GM12878 (cell line): ENCODE measurements at regions not wholly inside any gene's neighbourhood (a gene's known extent, or its start where the extent isn't known, plus 50 kb on each side); places are given as distances from the start of the nearest gene placed in this dataset.

ENCODE experiments used
- ATAC-seq: fragments of 200-7000 bp; cut with Tn5 transposase; 3 replicates; pipeline ENCODE4 v1.9.1; 2020; ENCODE audit warnings: mild to moderate bottlenecking, moderate library complexity
- BruUV-seq: library from RNA; stranded (reverse); fragments of 400-500 nt; replicated peaks from 2 replicates; lab custom pipeline; 2021; lab: Mats Ljungman, UMichigan
- CTCF ChIA-PET: fragments of 300-600 bp; sonication (Branson Sonifier 250); formaldehyde crosslinking; extraction: SDS; loops from one replicate; lab custom pipeline; 2021; ENCODE audit warnings: inconsistent platforms; lab: Yijun Ruan, JAX
- POLR2A ChIA-PET: fragments of 350-600 bp; formaldehyde crosslinking; extraction: SDS; loops from one replicate; lab custom pipeline; 2021; ENCODE audit warnings: inconsistent platforms; lab: Charles Lee
- RAD21 ChIA-PET: fragments of 300-600 bp; sonication (Branson Sonifier 250); formaldehyde crosslinking; loops from one replicate; lab custom pipeline; 2023; ENCODE audit warnings: antibody characterized with exemption; ENCODE audit not compliant: unreplicated experiment; lab: Charles Lee
- SMC1A ChIA-PET: fragments of 300-600 bp; sonication (Branson Sonifier 250); formaldehyde crosslinking; loops from one replicate; lab custom pipeline; 2023; ENCODE audit not compliant: unreplicated experiment, uncharacterized antibody; lab: Charles Lee
- DNase-seq: peaks from one replicate; pipeline ENCODE4 v3.0.0-alpha.2; 2011; ENCODE audit warnings: low read depth, low spot score
- FAIRE-seq: peaks from 3 replicates; lab custom pipeline; 2011; peaks lifted over from hg19 to GRCh38; lab: Jason Lieb, UNC
- H2AFZ ChIP-seq: 2 replicates; pipeline ENCODE4 v1.6.0; 2011; ENCODE audit warnings: low read depth, low read length, control low read depth; ENCODE audit not compliant: control insufficient read depth
- H3K27ac ChIP-seq: 2 replicates; pipeline ENCODE4 v1.5.1; 2011; ENCODE audit warnings: control low read depth; ENCODE audit not compliant: control insufficient read depth, insufficient read depth
- H3K27me3 ChIP-seq, 2 experiments: replicated peaks in 1 of 2; 2 replicates each; pipeline versions ENCODE4 v1.6.0 to v1.6.1; 2011; ENCODE audit warnings: low read length in 1 of 2; ENCODE audit not compliant: control insufficient read depth in 2 of 2, insufficient read depth in 2 of 2
- H3K36me3 ChIP-seq, 2 experiments: 2 replicates each; pipeline ENCODE4 v1.5.1; 2011; ENCODE audit warnings: low read length in 1 of 2; ENCODE audit not compliant: control insufficient read depth in 2 of 2, insufficient read depth in 2 of 2
- H3K4me1 ChIP-seq: 2 replicates; pipeline ENCODE4 v1.6.1; 2011; ENCODE audit warnings: mild to moderate bottlenecking, low read length, moderate library complexity, mixed read lengths; ENCODE audit not compliant: control insufficient read depth, insufficient read depth
- H3K4me2 ChIP-seq: 2 replicates; pipeline ENCODE4 v1.6.0; 2011; ENCODE audit warnings: control low read depth; ENCODE audit not compliant: control insufficient read depth, insufficient read depth
- H3K4me3 ChIP-seq: fragments of 200-600 bp; sonication (generic); 2 replicates; pipeline ENCODE4 v1.5.1; 2016
- H3K79me2 ChIP-seq: 2 replicates; pipeline ENCODE4 v1.6.0; 2011; ENCODE audit warnings: low read length; ENCODE audit not compliant: control insufficient read depth, insufficient read depth
- H3K9ac ChIP-seq: 2 replicates; pipeline ENCODE4 v1.8.0; 2011; ENCODE audit warnings: low read length, control low read depth, mixed read lengths; ENCODE audit not compliant: control insufficient read depth, insufficient read depth
- H3K9me3 ChIP-seq: replicated peaks from 3 replicates; pipeline ENCODE4 v1.5.1; 2011; ENCODE audit warnings: mild to moderate bottlenecking, low read length; ENCODE audit not compliant: control insufficient read depth, insufficient read depth
- H4K20me1 ChIP-seq: 2 replicates; pipeline ENCODE4 v1.6.0; 2011; ENCODE audit not compliant: control insufficient read depth, insufficient read depth
- BRCA1 ChIP-seq: IDR thresholded peaks from 2 replicates; pipeline ENCODE4 v1.6.1; 2011; ENCODE audit warnings: low read depth, low read length, improper control_type of control experiment
- CEBPB ChIP-seq, 2 experiments: fragments of 150-350 bp in 1 of 2; IDR thresholded peaks; 2 replicates each; pipeline ENCODE4 v1.6.1; 2012 to 2014; ENCODE audit warnings: low read depth in 2 of 2, low read length in 2 of 2, borderline replicate concordance in 1 of 2, inconsistent platforms in 1 of 2
- DPF2 ChIP-seq: fragments of 450-650 bp; IDR thresholded peaks from 2 replicates; pipeline ENCODE4 v1.6.1; 2017; ENCODE audit warnings: mild to moderate bottlenecking
- FOS ChIP-seq: IDR thresholded peaks from 3 replicates; pipeline ENCODE4 v1.6.1; 2011; ENCODE audit warnings: borderline replicate concordance; ENCODE audit not compliant: insufficient read length; ENCODE audit errors: extremely low read depth
- FOXK2 ChIP-seq: fragments of 450-650 bp; IDR thresholded peaks from 2 replicates; pipeline ENCODE4 v1.6.1; 2017; ENCODE audit warnings: mild to moderate bottlenecking, moderate library complexity
- IKZF1 ChIP-seq: fragments of 450-650 bp; conservative IDR thresholded peaks from 2 replicates; pipeline ENCODE4 v1.6.1; 2017; ENCODE audit warnings: antibody characterized with exemption, mild to moderate bottlenecking
- JUND ChIP-seq: IDR thresholded peaks from 2 replicates; pipeline ENCODE4 v1.6.1; 2012; ENCODE audit warnings: low read depth, mild to moderate bottlenecking, low read length, improper control_type of control experiment, moderate library complexity
- POLR2AphosphoS5 ChIP-seq: IDR thresholded peaks from 2 replicates; pipeline ENCODE4 v1.6.1; 2011; ENCODE audit warnings: mild to moderate bottlenecking, low read length, inconsistent platforms
- RUNX3 ChIP-seq: IDR thresholded peaks from 2 replicates; pipeline ENCODE4 v1.6.1; 2012; ENCODE audit warnings: low read length, inconsistent platforms
- SMARCA5 ChIP-seq: fragments of 450-650 bp; IDR thresholded peaks from 2 replicates; pipeline ENCODE4 v1.6.1; 2017; ENCODE audit warnings: mild to moderate bottlenecking
- SREBF1 ChIP-seq: IDR thresholded peaks from 2 replicates; pipeline ENCODE4 v1.6.1; 2012; ENCODE audit warnings: mild to moderate bottlenecking, low read length
- SUPT20H ChIP-seq: IDR thresholded peaks from 2 replicates; pipeline ENCODE4 v1.6.1; 2011; ENCODE audit warnings: low read depth, mild to moderate bottlenecking, low read length, moderate library complexity, borderline replicate concordance; ENCODE audit not compliant: control insufficient read depth
- TCF3 ChIP-seq: IDR thresholded peaks from 2 replicates; pipeline ENCODE4 v1.6.1; 2012; ENCODE audit warnings: low read depth, mild to moderate bottlenecking, low read length, borderline replicate concordance; ENCODE audit not compliant: insufficient read depth
- ZNF24 ChIP-seq: fragments of 450-650 bp; IDR thresholded peaks from 2 replicates; pipeline ENCODE4 v1.6.1; 2017; ENCODE audit warnings: antibody characterized with exemption, mild to moderate bottlenecking
- in situ Hi-C: fragments of 300-500 bp; cut with MboI; formaldehyde crosslinking; loops from 9 replicates; pipeline ENCODE4 v1.14.3; 2018; ENCODE audit warnings: mixed read lengths
- intact Hi-C: fragments of 100-400 bp; cut with micrococcal nuclease; formaldehyde crosslinking; loops from one replicate; pipeline ENCODE4 v1.14.2; 2022; ENCODE audit not compliant: unreplicated experiment
- TF ChIP-seq, protein P1 (sequence below): IDR thresholded peaks from 2 replicates; pipeline ENCODE4 v1.6.1; 2011; ENCODE audit warnings: low read depth, mild to moderate bottlenecking, low read length, moderate library complexity, borderline replicate concordance; ENCODE audit errors: extremely low read depth
- TF ChIP-seq, protein P2 (sequence below): fragments of 450-650 bp; IDR thresholded peaks from 2 replicates; pipeline ENCODE4 v1.6.1; 2017; ENCODE audit warnings: borderline replicate concordance
- TF ChIP-seq, protein P3 (sequence below): fragments of 450-650 bp; IDR thresholded peaks from 2 replicates; pipeline ENCODE4 v1.6.1; 2017; ENCODE audit warnings: low read depth, mild to moderate bottlenecking, moderate library complexity
- TF ChIP-seq, protein P4 (sequence below): fragments of 450-650 bp; IDR thresholded peaks from 2 replicates; pipeline ENCODE4 v1.6.1; 2018; ENCODE audit warnings: borderline replicate concordance, mild to moderate bottlenecking; ENCODE audit not compliant: partially characterized antibody

DNA sequence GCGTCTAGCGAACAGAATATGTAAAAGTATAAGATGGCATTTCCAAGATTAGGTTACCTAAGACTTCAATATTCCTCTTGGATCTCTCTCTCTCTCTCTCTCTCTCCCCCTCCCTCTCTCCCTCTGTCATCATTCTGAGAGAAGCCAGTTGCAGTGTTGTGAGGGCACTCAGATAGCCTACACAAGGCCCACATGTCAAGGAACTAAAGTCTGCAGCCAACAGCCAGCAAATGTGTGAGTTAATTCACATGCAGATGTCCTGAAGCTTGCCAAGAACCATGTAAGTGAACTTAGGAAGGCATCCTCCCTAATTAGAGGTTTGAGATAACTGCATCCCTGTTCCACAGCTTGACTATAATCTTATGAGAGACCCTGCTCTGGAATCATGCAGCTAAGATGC is 822.9 kb upstream of the PRR20A start (continued):
- TF ChIP-seq, protein P1, sequence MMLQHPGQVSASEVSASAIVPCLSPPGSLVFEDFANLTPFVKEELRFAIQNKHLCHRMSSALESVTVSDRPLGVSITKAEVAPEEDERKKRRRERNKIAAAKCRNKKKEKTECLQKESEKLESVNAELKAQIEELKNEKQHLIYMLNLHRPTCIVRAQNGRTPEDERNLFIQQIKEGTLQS: no peak
- TF ChIP-seq, protein P2, sequence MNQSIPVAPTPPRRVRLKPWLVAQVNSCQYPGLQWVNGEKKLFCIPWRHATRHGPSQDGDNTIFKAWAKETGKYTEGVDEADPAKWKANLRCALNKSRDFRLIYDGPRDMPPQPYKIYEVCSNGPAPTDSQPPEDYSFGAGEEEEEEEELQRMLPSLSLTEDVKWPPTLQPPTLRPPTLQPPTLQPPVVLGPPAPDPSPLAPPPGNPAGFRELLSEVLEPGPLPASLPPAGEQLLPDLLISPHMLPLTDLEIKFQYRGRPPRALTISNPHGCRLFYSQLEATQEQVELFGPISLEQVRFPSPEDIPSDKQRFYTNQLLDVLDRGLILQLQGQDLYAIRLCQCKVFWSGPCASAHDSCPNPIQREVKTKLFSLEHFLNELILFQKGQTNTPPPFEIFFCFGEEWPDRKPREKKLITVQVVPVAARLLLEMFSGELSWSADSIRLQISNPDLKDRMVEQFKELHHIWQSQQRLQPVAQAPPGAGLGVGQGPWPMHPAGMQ: no peak
- TF ChIP-seq, protein P3, sequence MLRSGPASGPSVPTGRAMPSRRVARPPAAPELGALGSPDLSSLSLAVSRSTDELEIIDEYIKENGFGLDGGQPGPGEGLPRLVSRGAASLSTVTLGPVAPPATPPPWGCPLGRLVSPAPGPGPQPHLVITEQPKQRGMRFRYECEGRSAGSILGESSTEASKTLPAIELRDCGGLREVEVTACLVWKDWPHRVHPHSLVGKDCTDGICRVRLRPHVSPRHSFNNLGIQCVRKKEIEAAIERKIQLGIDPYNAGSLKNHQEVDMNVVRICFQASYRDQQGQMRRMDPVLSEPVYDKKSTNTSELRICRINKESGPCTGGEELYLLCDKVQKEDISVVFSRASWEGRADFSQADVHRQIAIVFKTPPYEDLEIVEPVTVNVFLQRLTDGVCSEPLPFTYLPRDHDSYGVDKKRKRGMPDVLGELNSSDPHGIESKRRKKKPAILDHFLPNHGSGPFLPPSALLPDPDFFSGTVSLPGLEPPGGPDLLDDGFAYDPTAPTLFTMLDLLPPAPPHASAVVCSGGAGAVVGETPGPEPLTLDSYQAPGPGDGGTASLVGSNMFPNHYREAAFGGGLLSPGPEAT: no peak

DNA sequence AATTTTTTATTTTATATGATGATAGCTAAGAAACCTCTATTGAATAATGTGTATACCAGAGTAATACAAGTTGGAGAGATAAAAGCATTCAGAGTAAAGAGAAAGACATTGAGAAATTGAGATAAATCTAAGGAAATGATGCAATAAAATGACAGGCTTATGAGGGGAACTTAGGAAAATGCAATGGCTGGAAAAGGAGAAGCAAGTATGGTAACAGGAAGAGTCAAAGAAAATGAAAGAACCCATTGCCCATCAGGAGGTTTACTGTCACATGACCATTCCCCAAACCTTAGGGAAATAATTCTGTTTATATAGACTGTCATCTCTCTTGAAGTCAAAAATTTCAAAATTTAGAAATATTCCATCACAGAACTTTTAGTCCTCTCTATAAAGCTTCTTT is 808.0 kb upstream of the PRR20A start:
- no peak overlapping the region for H3K4me2 ChIP-seq
- H3K9ac ChIP-seq: no peak overlapping the region
- H3K4me3 ChIP-seq: no peak overlapping the region
- ChIA-PET SMC1A (interaction anchor here (0.7 kb wide), 1 partner anchor 23 kb away, joined by 3 read pairs; no protein-coding TSS in a partner anchor), RAD21 (no interaction called here)
- H4K20me1 ChIP-seq: no peaks in the 10 kb centered on the region
- TF ChIP-seq, protein P2: no peak
- TF ChIP-seq DPF2 (no peak), SUPT20H (no peak), IKZF1 (no peak), ZNF24 (no peak), TCF3 (no peak), BRCA1 (no peak), SMARCA5 (no peak), FOS (no peak), RUNX3 (no peak), FOXK2 (no peak), SREBF1 (no peak), POLR2AphosphoS5 (no peak), CEBPB (IDR thresholded peaks at IDR 0.05; ENCODE audit: borderline replicate concordance in 1 of 2, low read depth in 2 of 2, low read length in 2 of 2) (no peak), JUND (no peak)
- TF ChIP-seq, protein P4, sequence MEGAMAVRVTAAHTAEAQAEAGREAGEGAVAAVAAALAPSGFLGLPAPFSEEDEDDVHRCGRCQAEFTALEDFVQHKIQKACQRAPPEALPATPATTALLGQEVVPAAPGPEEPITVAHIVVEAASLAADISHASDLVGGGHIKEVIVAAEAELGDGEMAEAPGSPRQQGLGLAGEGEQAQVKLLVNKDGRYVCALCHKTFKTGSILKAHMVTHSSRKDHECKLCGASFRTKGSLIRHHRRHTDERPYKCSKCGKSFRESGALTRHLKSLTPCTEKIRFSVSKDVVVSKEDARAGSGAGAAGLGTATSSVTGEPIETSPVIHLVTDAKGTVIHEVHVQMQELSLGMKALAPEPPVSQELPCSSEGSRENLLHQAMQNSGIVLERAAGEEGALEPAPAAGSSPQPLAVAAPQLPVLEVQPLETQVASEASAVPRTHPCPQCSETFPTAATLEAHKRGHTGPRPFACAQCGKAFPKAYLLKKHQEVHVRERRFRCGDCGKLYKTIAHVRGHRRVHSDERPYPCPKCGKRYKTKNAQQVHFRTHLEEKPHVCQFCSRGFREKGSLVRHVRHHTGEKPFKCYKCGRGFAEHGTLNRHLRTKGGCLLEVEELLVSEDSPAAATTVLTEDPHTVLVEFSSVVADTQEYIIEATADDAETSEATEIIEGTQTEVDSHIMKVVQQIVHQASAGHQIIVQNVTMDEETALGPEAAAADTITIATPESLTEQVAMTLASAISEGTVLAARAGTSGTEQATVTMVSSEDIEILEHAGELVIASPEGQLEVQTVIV: no peak
- TF ChIP-seq, all 136 proteins: peak for 0
- DNase-seq (no peak), FAIRE-seq (no peak), ATAC-seq (no peak)
- intact Hi-C loops: no loop called here
- no peak overlapping the region for H2AFZ ChIP-seq
- in situ Hi-C loops: no loop called here
- H3K27me3 ChIP-seq: no peaks in the 10 kb centered on the region
- H3K79me2 ChIP-seq: no peaks in the 10 kb centered on the region
- H3K9me3 ChIP-seq: no peaks in the 10 kb centered on the region
- no TSS peak for BruUV-seq
- H3K36me3 ChIP-seq: no peaks in the 10 kb centered on the region
- H3K27ac ChIP-seq: no peak overlapping the region
- ChIA-PET CTCF (no interaction called here), POLR2A (no interaction called here)
- H3K4me1 ChIP-seq: no peaks in the 10 kb centered on the region
